ENCODE measurements at regions not wholly inside any gene's neighbourhood (a gene's known extent, or its start where the extent isn't known, plus 50 kb on each side); places are given as distances from the start of the nearest gene placed in this dataset.

GRCh38 chr2:223166983-223167650 lies 115.1 kb downstream of the KCNE4 start:
- H3K4me3 Mint-ChIP-seq: no peak overlapping the region
- TF ChIP-seq CTCF (conservative IDR thresholded peaks at IDR 0.05): no peak
- H3K9ac ChIP-seq (ENCODE audit: extremely low read depth, low read length, poor library complexity, severe bottlenecking): no peak overlapping the region
- H3K9me3 Mint-ChIP-seq: peaks cover 4% of the 10 kb centered on the region
- no peak overlapping the region for H3K27ac ChIP-seq (ENCODE audit: low read depth, low read length)
- H3K9me3 ChIP-seq (ENCODE audit: control insufficient read depth, low read length): no peaks in the 10 kb centered on the region
- H3K27me3 Mint-ChIP-seq (ENCODE audit: insufficient read depth): no peaks in the 10 kb centered on the region
- peaks cover 5% of the 10 kb centered on the region for H3K4me1 Mint-ChIP-seq
- no peaks in the 10 kb centered on the region for H3K36me3 Mint-ChIP-seq (ENCODE audit: low read depth)
- no peak for DNase-seq
- no peak overlapping the region for H3K4me3 ChIP-seq (ENCODE audit: low read length)
- 94 to 100% methylated on average over 1 to 5 of the region's 6 CpGs for WGBS, 2 experiments (ENCODE audit: insufficient coverage in 1 of 2, insufficient read length in 1 of 2)
- H3K27me3 ChIP-seq (ENCODE audit: control insufficient read depth, insufficient read depth, low read length, poor library complexity, severe bottlenecking): no peaks in the 10 kb centered on the region
- no peaks in the 10 kb centered on the region for H3K4me1 ChIP-seq (ENCODE audit: control insufficient read depth, insufficient read depth, low read length)
- H3K27ac Mint-ChIP-seq: no peak overlapping the region
- H3K36me3 ChIP-seq (ENCODE audit: control insufficient read depth, insufficient read depth, low read length): no peaks in the 10 kb centered on the region

- DNase-seq: no peak
- H3K27ac ChIP-seq (ENCODE audit: low read depth, low read length): no peak overlapping the region
- H3K9me3 ChIP-seq (ENCODE audit: control insufficient read depth, low read length): no peaks in the 10 kb centered on the region
- Mint-ChIP-seq H3K27me3 (ENCODE audit: insufficient read depth) (no peaks in the 10 kb centered on the region), H3K36me3 (ENCODE audit: low read depth) (no peaks in the 10 kb centered on the region), H3K9me3 (peaks cover 4% of the 10 kb centered on the region), H3K4me3 (no peak overlapping the region), H3K4me1 (peaks cover 12% of the 10 kb centered on the region), H3K27ac (no peak overlapping the region)
- no peaks in the 10 kb centered on the region for H3K27me3 ChIP-seq (ENCODE audit: control insufficient read depth, insufficient read depth, low read length, poor library complexity, severe bottlenecking)
- TF ChIP-seq CTCF (conservative IDR thresholded peaks at IDR 0.05): no peak
- WGBS, 2 experiments (ENCODE audit: insufficient coverage in 1 of 2, insufficient read length in 1 of 2): 14 to 75% methylated on average over 1 to 5 of the region's 6 CpGs
- no peaks in the 10 kb centered on the region for H3K4me1 ChIP-seq (ENCODE audit: control insufficient read depth, insufficient read depth, low read length)
- no peak overlapping the region for H3K9ac ChIP-seq (ENCODE audit: extremely low read depth, low read length, poor library complexity, severe bottlenecking)
- no peaks in the 10 kb centered on the region for H3K36me3 ChIP-seq (ENCODE audit: control insufficient read depth, insufficient read depth, low read length)
- no peak overlapping the region for H3K4me3 ChIP-seq (ENCODE audit: low read length)
Measured at GRCh38 chr2:223169830-223170605, 118.0 kb downstream of the KCNE4 start.

- H3K4me3 ChIP-seq (ENCODE audit: low read length): no peak overlapping the region
- no peak for DNase-seq
- no peak overlapping the region for H3K27ac Mint-ChIP-seq
- peaks cover 3% of the 10 kb centered on the region for H3K27me3 Mint-ChIP-seq (ENCODE audit: insufficient read depth)
- 91 to 100% methylated on average over 1 to 2 of the region's 2 CpGs for WGBS, 2 experiments (ENCODE audit: insufficient coverage in 1 of 2, insufficient read length in 1 of 2)
- peaks cover 7% of the 10 kb centered on the region for H3K4me1 Mint-ChIP-seq
- TF ChIP-seq CTCF (conservative IDR thresholded peaks at IDR 0.05): no peak
- H3K9me3 Mint-ChIP-seq: peaks cover 10% of the 10 kb centered on the region
- peaks cover 14% of the 10 kb centered on the region for H3K9me3 ChIP-seq (ENCODE audit: control insufficient read depth, low read length)
- no peaks in the 10 kb centered on the region for H3K36me3 Mint-ChIP-seq (ENCODE audit: low read depth)
- no peaks in the 10 kb centered on the region for H3K4me1 ChIP-seq (ENCODE audit: control insufficient read depth, insufficient read depth, low read length)
- no peaks in the 10 kb centered on the region for H3K27me3 ChIP-seq (ENCODE audit: control insufficient read depth, insufficient read depth, low read length, poor library complexity, severe bottlenecking)
- no peaks in the 10 kb centered on the region for H3K36me3 ChIP-seq (ENCODE audit: control insufficient read depth, insufficient read depth, low read length)
- H3K9ac ChIP-seq (ENCODE audit: extremely low read depth, low read length, poor library complexity, severe bottlenecking): no peak overlapping the region
- no peak overlapping the region for H3K4me3 Mint-ChIP-seq
- H3K27ac ChIP-seq (ENCODE audit: low read depth, low read length): no peak overlapping the region
Measured at GRCh38 chr2:223176970-223177369, 125.0 kb downstream of the KCNE4 start.
